A549 (cell line): ENCODE measurements at regions not wholly inside any gene's neighbourhood (a gene's known extent, or its start where the extent isn't known, plus 50 kb on each side); places are given as distances from the start of the nearest gene placed in this dataset.
"Not testable (repeated sequence)": the region's sequence is repeated elsewhere in the genome, so short reads cannot be mapped to it uniquely, and the experiment has no call there.

ENCODE experiments used
- EP300 ChIP-seq, 2 experiments: fragments of >200 bp; sonication (Bioruptor Twin); formaldehyde crosslinking; IDR thresholded peaks; 2 replicates in 1 of 2; 3 replicates in 1 of 2; pipeline ENCODE4 v1.6.1; 2016 to 2017
- TF ChIP-seq, protein P1 (sequence below): fragments of >200 bp; sonication (Bioruptor Twin); formaldehyde crosslinking; IDR thresholded peaks from 3 replicates; pipeline ENCODE4 v1.5.1; 2016
- TF ChIP-seq, protein P2 (sequence below): fragments of 200-600 bp; sonication (generic); IDR thresholded peaks from 2 replicates; pipeline ENCODE4 v1.6.1; 2016; ENCODE audit warnings: antibody characterized with exemption, mild to moderate bottlenecking, moderate library complexity

DNA sequence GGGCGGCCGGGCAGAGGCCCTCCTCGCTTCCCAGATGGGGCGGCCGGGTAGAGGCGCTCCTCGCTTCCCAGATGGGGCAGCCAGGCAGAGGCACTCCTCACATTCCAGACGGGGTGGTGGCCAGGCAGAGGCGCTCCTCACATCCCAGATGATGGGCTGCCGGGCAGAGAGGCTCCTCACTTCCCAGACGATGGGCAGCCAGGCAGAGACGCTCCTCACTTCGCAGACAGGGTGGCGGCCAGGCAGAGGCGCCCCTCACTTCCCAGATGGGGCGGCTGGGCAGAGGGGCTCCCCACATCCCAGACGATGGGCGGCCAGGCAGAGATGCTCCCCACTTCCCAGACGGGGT lies 83.1 kb upstream of the TFPI start:
- TF ChIP-seq EP300 (IDR thresholded peaks at IDR 0.05), result not testable (repeated sequence)
- TF ChIP-seq, protein P1, sequence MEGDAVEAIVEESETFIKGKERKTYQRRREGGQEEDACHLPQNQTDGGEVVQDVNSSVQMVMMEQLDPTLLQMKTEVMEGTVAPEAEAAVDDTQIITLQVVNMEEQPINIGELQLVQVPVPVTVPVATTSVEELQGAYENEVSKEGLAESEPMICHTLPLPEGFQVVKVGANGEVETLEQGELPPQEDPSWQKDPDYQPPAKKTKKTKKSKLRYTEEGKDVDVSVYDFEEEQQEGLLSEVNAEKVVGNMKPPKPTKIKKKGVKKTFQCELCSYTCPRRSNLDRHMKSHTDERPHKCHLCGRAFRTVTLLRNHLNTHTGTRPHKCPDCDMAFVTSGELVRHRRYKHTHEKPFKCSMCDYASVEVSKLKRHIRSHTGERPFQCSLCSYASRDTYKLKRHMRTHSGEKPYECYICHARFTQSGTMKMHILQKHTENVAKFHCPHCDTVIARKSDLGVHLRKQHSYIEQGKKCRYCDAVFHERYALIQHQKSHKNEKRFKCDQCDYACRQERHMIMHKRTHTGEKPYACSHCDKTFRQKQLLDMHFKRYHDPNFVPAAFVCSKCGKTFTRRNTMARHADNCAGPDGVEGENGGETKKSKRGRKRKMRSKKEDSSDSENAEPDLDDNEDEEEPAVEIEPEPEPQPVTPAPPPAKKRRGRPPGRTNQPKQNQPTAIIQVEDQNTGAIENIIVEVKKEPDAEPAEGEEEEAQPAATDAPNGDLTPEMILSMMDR, result not testable (repeated sequence)
- TF ChIP-seq, protein P2, sequence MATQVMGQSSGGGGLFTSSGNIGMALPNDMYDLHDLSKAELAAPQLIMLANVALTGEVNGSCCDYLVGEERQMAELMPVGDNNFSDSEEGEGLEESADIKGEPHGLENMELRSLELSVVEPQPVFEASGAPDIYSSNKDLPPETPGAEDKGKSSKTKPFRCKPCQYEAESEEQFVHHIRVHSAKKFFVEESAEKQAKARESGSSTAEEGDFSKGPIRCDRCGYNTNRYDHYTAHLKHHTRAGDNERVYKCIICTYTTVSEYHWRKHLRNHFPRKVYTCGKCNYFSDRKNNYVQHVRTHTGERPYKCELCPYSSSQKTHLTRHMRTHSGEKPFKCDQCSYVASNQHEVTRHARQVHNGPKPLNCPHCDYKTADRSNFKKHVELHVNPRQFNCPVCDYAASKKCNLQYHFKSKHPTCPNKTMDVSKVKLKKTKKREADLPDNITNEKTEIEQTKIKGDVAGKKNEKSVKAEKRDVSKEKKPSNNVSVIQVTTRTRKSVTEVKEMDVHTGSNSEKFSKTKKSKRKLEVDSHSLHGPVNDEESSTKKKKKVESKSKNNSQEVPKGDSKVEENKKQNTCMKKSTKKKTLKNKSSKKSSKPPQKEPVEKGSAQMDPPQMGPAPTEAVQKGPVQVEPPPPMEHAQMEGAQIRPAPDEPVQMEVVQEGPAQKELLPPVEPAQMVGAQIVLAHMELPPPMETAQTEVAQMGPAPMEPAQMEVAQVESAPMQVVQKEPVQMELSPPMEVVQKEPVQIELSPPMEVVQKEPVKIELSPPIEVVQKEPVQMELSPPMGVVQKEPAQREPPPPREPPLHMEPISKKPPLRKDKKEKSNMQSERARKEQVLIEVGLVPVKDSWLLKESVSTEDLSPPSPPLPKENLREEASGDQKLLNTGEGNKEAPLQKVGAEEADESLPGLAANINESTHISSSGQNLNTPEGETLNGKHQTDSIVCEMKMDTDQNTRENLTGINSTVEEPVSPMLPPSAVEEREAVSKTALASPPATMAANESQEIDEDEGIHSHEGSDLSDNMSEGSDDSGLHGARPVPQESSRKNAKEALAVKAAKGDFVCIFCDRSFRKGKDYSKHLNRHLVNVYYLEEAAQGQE, result not testable (repeated sequence)
